ENCODE measurements at regions not wholly inside any gene's neighbourhood (a gene's known extent, or its start where the extent isn't known, plus 50 kb on each side); places are given as distances from the start of the nearest gene placed in this dataset.

GRCh38 chr7:8938044-8938805 is 504.8 kb downstream of the NXPH1 start:
- no peak for TF ChIP-seq POLR2A (IDR thresholded peaks at IDR 0.05)
- no peak for TF ChIP-seq CTCF (IDR thresholded peaks at IDR 0.05)
- no peak for TF ChIP-seq POLR2AphosphoS5 (IDR thresholded peaks at IDR 0.05)
- TF ChIP-seq EP300 (IDR thresholded peaks at IDR 0.05), result no peak

All from upper lobe of left lung (tissue), 4 donors.